ENCODE measurements at regions not wholly inside any gene's neighbourhood (a gene's known extent, or its start where the extent isn't known, plus 50 kb on each side); places are given as distances from the start of the nearest gene placed in this dataset.
"Not testable (repeated sequence)": the region's sequence is repeated elsewhere in the genome, so short reads cannot be mapped to it uniquely, and the experiment has no call there.

GRCh38 chr18:41690332-41691127 is 264.5 kb upstream of the PIK3C3 start:
- DNase-seq, result no peak

DNA sequence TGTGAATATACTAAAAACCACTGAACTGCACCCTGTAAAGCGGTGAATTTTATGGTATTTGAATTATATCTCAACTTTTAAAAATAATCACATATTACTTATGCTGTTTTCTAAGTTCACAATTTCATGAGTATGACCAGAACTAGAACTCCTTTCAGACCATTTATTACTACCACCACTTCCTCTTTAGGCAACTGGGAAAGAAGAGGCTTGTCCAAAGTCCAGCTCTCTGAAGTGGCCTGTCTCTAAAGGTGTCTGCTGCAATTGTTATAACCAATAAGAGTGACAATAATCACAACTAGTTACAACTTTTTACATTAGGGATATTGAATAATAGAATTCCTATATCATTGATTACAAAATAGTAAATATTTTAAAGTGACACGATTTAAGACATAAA is 267.9 kb upstream of the PIK3C3 start:
- DNase-seq, result no peak

- DNase-seq, result no peak
Observed at GRCh38 chr18:41681138-41681880, 273.7 kb upstream of the PIK3C3 start.

DNA sequence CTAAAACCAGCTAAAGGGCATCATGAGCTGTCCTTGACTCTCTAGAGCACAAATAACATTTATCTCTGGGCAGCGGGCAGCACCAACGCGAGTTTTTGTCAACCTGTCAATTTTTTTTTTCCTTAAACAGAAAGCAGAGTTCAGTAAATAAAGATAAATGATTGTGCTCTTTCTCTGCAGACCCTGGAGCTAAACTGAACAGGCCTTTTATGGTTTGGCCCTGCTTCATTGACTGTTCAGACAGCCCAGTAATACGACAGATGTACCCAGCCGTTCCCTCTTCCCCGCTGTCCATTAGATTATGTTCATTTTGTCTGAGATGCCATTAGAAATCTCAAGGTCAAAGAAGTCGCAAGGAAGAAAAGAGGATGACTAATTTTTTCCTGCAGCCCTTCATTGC is 280.5 kb upstream of the PIK3C3 start:
- DNase-seq, result no peak

DNA sequence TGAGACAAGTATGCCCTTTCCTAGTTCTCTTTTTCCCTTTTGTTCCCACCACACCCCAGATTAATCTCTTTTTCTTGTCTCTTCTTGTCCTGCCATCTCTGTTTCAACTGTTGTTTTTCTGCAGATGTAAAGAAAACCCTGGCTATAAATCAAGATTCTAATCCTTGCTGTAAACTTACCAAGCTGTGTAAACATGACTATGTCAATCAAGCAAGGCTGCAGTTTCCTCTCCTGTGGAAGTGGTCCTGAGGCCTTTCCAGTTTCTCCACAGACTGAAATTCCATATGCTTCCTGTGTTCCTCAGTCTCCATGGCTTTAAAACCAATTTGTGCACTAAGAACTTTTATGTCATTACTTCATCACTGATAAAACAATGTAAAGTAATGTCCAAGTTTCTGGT is 288.8 kb upstream of the PIK3C3 start:
- DNase-seq, result no peak

GRCh38 chr18:41665210-41665609 is 289.8 kb upstream of the PIK3C3 start:
- no peak for DNase-seq

DNA sequence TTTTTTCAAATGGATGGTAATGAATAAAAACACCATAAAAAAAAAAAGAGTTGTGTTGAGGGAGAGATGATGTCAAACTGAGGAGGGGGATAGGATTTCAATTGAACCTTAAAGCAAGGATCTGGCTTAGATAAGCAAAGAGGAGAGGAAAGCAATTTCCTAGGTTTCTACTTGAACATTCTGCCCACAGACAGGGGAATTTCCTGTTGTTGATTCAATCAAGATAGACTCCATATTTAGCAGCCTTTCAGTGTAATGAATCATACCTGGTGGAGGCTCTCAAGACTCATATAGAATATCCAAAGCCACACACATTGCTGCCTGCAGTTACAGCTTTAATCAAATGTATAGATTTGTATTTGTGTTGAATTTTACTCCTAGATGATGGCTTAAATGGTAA is 294.4 kb upstream of the PIK3C3 start:
- DNase-seq, result no peak

DNA sequence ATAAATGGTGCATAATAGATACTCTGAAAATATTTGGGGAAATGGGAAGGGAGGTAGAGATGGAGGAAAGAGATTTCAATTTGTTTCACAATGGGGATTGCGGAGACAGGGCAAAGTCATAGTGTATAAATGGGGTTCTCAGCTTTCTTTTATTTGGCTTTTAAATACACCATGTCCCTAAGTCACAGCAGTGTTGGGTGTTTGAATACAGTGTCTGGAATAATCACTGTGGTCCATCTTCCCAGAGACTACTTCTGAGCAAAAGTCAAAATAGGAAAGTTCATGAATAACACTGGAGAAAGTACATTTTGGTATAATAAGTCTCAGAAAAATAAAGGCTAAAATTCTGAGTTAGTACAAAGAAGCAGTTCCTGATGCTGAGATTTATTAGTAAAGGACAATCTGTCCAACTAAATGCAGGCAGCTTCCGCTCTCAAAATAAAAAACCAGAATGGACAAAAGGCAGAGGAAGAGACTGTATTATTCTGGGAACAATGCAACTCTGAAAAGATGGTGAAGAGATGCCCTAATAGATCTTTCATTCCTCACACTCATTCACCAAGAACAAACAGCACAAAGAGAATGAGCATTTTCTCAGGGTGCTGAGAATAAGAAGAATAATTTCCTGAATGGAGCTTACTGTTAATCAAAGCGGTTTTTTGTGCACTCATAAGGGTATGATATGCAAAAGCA is 295.4 kb upstream of the PIK3C3 start:
- DNase-seq, result no peak

DNA sequence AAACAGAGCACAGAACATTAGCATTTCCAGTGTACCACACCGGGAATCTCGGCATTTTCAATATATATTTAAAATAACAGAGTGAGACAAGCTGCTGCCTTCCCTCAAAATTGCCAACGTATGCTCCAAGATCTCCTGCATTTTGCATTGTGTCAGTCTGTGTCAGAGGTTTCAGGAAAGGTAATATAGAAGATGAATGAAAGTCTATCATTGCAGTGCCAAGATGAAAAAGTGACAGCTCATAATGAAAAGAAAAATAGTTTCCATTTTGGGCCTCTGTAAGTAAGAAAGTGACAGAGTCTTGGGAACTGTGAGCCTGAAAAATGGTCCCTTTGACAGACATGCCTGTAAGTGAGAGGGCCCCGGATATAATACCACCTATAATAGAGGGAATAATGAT is 297.8 kb upstream of the PIK3C3 start:
- DNase-seq, result no peak

GRCh38 chr18:41655074-41655473 is 300.0 kb upstream of the PIK3C3 start:
- no peak for DNase-seq

DNA sequence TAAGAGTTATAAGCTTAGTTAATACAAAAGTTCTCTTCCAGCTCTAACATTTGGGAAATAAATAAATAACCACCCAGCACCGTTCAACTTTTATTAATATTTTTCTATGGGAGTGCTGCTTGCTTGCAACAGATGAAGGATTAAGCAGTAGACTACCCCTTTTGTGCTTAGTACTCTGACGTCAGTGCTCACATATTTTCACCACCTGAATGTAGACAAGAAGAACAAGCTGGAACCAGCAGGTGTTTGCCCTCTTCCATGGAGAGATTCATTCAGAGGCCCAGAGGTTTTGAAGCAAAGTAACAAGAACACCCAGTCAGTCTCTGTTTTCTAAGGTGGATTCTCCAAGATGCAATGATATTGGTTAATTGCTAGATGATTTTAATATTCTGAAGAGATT is 307.1 kb upstream of the PIK3C3 start:
- no peak for DNase-seq

- no peak for DNase-seq
Observed at GRCh38 chr18:41646915-41647620, 308.0 kb upstream of the PIK3C3 start.

- no peak for DNase-seq
Observed at GRCh38 chr18:41645589-41646360, 309.3 kb upstream of the PIK3C3 start.

DNA sequence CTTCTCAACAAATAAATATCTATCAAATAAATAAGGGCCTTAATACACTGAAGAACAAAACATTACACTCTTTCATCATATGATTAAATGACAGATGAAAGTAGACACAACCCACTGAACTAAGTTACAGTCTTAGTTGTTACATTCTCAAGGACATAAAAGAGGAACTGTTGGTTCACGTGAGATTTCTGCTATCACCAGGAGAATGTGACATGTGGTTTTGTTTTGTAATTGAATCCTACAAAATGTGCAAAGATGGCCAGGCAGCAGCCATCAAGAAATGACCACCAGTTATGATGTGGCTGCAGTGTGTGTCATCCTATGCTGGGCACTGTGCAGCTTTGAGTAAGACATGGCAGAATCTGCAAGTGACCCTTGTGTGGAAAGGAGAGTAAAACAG is 310.6 kb upstream of the PIK3C3 start:
- DNase-seq, result no peak

DNA sequence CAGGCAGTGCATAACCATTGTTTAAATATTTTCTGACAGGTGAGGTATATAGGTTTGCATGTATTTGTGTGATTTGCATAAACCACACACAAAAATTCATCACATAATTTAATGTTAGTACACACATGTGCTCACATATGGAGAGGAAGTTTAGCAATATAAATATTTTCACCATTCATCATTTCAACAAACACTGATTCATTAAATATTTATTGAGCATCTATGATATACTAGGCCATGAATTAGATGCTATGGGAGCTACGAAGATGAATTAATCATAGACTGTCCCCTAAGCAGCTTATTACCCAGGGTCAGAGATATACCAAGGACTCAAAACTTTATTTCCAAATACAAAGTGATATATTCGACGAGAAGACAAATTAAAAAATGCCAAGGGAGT is 311.6 kb upstream of the PIK3C3 start:
- no peak for DNase-seq

DNA sequence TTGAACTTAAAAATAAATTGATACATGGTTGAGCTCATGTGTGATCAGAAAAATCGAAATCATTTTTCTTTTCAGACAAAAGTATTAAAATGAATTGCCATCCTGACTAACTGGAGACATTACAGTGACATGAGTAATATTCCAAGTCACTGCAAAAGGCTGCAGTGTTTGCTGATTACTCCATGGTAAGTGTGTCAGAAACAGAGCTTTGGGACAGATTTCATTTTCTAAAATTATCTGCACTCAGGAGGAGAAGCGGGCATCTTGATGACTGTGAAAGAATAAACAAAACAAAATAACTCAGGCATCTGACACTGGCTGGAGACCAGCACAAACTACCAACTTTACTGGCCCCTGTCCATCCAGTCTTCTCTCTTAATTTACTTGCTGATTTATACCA is 312.3 kb upstream of the PIK3C3 start:
- DNase-seq, result no peak

DNA sequence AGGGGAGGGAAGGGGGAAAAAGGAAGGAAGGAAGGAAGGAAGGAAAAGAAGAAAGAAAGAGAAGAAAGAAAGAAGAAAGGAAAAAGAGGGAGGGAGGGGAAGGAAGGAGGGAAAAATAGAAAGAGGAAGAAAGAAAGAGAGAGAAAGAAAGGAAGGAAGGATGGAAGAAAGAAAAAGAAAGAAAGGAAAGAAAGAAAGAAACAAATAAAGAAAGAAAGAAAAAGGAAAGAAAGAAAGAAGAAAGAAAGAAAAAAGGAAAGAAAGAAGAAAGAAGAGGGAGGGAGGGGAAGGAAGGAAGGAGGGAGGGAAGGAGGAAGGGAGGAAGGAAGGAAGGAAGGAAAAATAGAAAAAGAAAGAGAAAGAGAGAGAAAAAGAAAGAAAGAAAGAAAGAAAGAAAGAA is 315.8 kb upstream of the PIK3C3 start:
- DNase-seq, result no peak

- not testable (repeated sequence) for DNase-seq
Observed at GRCh38 chr18:41631723-41632285, 323.2 kb upstream of the PIK3C3 start.

- DNase-seq, result no peak
Observed at GRCh38 chr18:41630232-41630886, 324.7 kb upstream of the PIK3C3 start.

DNA sequence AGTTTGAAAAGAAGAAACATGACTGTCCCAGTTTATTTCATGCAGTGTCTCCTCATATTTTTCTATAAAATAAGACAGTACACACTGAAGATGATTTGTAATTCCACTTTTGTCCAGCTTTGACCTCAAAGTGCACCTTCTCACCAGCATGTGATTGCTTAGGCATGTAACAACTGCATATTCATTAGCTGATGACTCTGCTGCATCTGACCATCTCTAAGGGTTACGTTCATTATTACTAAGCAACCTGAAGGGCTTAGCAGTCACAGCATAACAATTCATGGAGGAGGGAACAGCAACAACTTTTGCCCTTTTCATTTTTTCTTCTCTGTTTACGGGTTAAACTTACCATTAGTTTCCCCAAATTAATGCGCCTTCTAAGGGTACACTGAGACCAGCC is 330.6 kb upstream of the PIK3C3 start:
- no peak for DNase-seq

GRCh38 chr18:41621177-41621576 is 333.9 kb upstream of the PIK3C3 start:
- DNase-seq, result no peak

- DNase-seq, result no peak
Observed at GRCh38 chr18:41618147-41618546, 336.9 kb upstream of the PIK3C3 start.
